ENCODE measurements at regions not wholly inside any gene's neighbourhood (a gene's known extent, or its start where the extent isn't known, plus 50 kb on each side); places are given as distances from the start of the nearest gene placed in this dataset.

DNA sequence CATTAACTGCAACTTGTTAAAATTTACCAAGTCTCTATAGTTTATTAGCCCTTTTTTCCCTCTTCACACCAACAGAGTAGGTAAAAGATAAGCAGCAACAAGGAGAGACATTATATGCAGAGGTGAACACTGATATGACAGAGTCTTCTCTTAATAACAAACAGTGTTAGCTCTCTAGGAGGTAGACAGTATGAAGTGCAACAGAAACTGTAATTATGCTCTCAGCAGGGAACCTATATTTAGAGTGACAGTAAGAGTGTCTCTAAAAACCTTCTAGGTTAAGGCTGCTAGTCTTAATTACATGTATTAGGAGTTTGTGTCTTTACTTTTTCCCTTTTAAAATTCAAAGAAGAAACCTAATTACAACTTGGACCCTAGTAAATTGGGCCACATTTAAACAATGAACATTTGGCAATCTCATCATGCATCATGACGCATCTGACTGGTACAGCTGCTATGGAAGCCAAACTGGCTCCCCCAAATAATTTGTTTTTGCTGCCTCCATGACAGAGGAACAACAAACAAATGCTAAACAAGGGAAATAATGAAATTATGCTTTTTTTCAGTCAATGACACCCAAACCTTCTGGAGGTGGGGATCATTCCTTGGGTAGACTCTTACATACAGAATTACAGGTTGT, 69.9 kb upstream of the MMADHC start:
- no peaks in the 10 kb centered on the region for H3K4me1 ChIP-seq
- no peaks in the 10 kb centered on the region for H3K27me3 ChIP-seq
- H3K36me3 ChIP-seq: no peaks in the 10 kb centered on the region
- H3K4me3 ChIP-seq (ENCODE audit: low read depth, low read length): no peak overlapping the region
- DNase-seq: no peak
- no peaks in the 10 kb centered on the region for H3K9me3 ChIP-seq
- TF ChIP-seq, protein P1, sequence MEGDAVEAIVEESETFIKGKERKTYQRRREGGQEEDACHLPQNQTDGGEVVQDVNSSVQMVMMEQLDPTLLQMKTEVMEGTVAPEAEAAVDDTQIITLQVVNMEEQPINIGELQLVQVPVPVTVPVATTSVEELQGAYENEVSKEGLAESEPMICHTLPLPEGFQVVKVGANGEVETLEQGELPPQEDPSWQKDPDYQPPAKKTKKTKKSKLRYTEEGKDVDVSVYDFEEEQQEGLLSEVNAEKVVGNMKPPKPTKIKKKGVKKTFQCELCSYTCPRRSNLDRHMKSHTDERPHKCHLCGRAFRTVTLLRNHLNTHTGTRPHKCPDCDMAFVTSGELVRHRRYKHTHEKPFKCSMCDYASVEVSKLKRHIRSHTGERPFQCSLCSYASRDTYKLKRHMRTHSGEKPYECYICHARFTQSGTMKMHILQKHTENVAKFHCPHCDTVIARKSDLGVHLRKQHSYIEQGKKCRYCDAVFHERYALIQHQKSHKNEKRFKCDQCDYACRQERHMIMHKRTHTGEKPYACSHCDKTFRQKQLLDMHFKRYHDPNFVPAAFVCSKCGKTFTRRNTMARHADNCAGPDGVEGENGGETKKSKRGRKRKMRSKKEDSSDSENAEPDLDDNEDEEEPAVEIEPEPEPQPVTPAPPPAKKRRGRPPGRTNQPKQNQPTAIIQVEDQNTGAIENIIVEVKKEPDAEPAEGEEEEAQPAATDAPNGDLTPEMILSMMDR (IDR thresholded peaks at IDR 0.05; ENCODE audit: low read depth, low read length): no peak

DNA sequence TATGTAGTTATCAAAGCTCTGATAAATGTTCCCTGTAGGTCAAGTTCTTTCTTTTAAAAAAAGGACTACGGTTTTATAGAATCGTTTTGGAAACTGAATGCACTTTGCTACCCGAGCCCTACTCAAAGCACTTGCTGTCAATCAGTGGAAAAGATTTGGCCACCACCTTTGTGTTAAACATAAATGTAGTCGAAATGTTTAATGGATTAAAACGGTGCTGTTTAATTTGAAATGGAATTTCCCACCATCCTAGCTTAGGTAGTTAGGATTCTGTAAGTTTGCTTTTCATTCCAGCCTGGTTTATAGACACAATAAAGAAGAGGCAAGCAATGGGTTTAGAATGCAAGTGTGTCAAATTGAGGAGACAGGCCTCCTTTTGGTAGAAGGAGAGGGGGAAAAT, 69.4 kb upstream of the MMADHC start:
- H3K27me3 ChIP-seq: no peaks in the 10 kb centered on the region
- DNase-seq: no peak
- no peaks in the 10 kb centered on the region for H3K9me3 ChIP-seq
- no peak overlapping the region for H3K4me3 ChIP-seq (ENCODE audit: low read depth, low read length)
- H3K36me3 ChIP-seq: no peaks in the 10 kb centered on the region
- TF ChIP-seq, protein P1 (IDR thresholded peaks at IDR 0.05; ENCODE audit: low read depth, low read length): no peak
- no peaks in the 10 kb centered on the region for H3K4me1 ChIP-seq

DNA sequence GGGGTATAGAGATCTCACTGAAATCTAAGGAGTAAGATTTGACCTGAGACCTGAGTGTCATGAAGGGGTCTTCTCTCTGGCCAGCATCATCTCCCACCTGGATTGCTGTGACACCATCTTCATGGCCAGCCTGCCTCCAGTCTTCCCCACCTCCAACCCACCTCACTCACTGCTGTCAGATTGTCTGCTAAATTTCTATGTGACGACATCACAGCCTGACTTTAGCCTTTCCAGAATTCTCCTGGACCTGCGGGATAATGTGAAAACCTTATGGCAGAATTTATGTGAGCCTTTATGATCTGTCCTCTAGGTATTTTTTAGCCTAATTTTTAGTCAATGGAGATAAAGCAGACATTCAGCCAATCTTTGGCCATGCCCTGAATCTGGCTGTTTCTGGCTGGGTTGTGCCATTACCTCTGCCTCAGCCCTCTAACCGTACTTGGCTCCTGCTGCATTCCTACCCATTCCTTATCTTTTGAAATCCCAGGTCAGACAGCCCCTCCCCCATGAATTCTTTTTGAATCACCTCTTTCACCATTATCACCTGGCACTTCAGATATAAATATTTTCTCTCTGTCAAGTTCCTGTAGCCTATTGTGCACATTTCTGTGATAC, 66.4 kb upstream of the MMADHC start:
- Histone ChIP-seq H3K4me1 (no peaks in the 10 kb centered on the region), H3K36me3 (no peaks in the 10 kb centered on the region), H3K9me3 (no peaks in the 10 kb centered on the region), H3K27me3 (no peaks in the 10 kb centered on the region), H3K4me3 (ENCODE audit: low read depth, low read length) (no peak overlapping the region)
- TF ChIP-seq, protein P1 (IDR thresholded peaks at IDR 0.05; ENCODE audit: low read depth, low read length): no peak
- no peak for DNase-seq

DNA sequence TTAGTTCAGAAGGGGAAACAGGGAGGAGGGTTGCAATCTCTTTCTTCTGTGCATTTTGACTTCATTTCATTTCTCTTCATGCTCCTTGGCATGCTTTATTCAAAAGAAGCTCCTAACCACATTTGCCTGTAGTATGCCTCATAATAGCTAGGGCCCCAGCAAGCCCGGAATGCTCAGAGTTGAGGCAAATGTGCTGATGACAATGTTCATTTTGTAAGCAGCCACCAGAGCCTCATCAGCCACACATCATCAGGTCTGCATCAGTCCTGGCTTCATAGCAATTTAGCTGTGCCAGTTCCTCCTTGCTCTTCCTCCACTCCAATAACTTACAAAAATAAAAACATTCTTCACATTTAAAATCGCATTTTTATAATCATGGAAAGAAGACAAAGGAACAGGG, 65.4 kb upstream of the MMADHC start:
- Histone ChIP-seq H3K9me3 (no peaks in the 10 kb centered on the region), H3K27me3 (no peaks in the 10 kb centered on the region), H3K4me1 (no peaks in the 10 kb centered on the region), H3K36me3 (no peaks in the 10 kb centered on the region), H3K4me3 (ENCODE audit: low read depth, low read length) (no peak overlapping the region)
- TF ChIP-seq, protein P1 (IDR thresholded peaks at IDR 0.05; ENCODE audit: low read depth, low read length): no peak
- no peak for DNase-seq

DNA sequence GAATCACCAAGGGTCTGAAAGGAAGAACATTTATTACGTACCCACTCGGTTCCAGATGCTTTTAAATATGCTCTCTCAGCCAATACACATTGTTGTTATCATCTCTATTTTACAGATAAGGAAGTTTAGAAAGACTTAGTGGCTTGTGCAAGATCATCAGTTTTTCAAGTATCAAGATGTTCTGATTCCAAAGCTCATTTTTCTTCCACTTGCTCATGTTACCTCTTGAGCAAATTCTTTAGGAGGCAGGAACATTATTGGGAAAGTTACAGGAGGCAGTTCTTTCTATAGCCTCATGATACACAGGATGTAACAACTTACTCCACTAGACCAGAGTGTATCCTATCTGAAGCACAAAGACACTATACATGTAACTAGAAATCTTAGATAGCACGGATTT, 65.0 kb upstream of the MMADHC start:
- no peaks in the 10 kb centered on the region for H3K27me3 ChIP-seq
- no peaks in the 10 kb centered on the region for H3K9me3 ChIP-seq
- TF ChIP-seq, protein P1 (IDR thresholded peaks at IDR 0.05; ENCODE audit: low read depth, low read length): no peak
- no peak for DNase-seq
- H3K36me3 ChIP-seq: no peaks in the 10 kb centered on the region
- no peaks in the 10 kb centered on the region for H3K4me1 ChIP-seq
- no peak overlapping the region for H3K4me3 ChIP-seq (ENCODE audit: low read depth, low read length)

DNA sequence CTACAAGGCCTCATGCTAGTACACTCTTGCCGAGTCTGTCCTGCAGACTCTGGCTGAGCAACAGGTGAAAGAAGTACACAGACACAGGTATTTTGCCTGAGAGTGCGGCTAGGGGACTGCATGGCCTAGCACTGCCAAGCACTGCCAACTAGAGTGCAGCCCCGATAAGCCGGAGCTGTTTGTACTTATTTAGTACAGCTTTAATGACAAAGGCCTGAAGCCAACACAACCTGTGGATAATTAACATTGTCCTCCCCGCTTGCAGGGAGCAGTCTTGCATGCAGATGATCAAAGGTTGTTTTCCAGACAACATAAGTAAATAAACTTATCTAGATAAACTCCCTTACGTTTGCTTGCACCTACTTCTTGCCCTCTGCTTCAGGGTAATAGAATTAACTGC, 63.7 kb upstream of the MMADHC start:
- DNase-seq: no peak
- H3K9me3 ChIP-seq: no peaks in the 10 kb centered on the region
- H3K27me3 ChIP-seq: no peaks in the 10 kb centered on the region
- H3K4me3 ChIP-seq (ENCODE audit: low read depth, low read length): no peak overlapping the region
- no peaks in the 10 kb centered on the region for H3K36me3 ChIP-seq
- TF ChIP-seq, protein P1 (IDR thresholded peaks at IDR 0.05; ENCODE audit: low read depth, low read length): no peak
- no peaks in the 10 kb centered on the region for H3K4me1 ChIP-seq

Data from BE2C (cell line).